Colonic mucosa (tissue), 4 donors: ENCODE measurements at regions not wholly inside any gene's neighbourhood (a gene's known extent, or its start where the extent isn't known, plus 50 kb on each side); places are given as distances from the start of the nearest gene placed in this dataset.

Experiments
- DNase-seq: peaks from one replicate; pipeline ENCODE4 v3.0.0-alpha.2; 2020
- H3K27ac ChIP-seq: fragments of 200-600 bp; one replicate; pipeline ENCODE4 v1.8.0; 2021
- H3K27me3 ChIP-seq: fragments of 200-600 bp; one replicate; pipeline ENCODE4 v1.8.0; 2021
- H3K36me3 ChIP-seq: fragments of 200-600 bp; one replicate; pipeline ENCODE4 v1.8.0; 2021
- H3K4me1 ChIP-seq: fragments of 200-600 bp; one replicate; pipeline ENCODE4 v1.8.0; 2021; ENCODE audit warnings: mild to moderate bottlenecking
- H3K4me3 ChIP-seq: fragments of 200-600 bp; one replicate; pipeline ENCODE4 v1.8.0; 2021
- H3K9ac ChIP-seq, 2 donors: one replicate each; pipeline ENCODE4 v1.7.0; 2013; ENCODE audit warnings: control low read depth in 2 of 2, low read depth in 2 of 2, low read length in 2 of 2
- H3K9me3 ChIP-seq: fragments of 200-600 bp; one replicate; pipeline ENCODE4 v1.8.0; 2021
- CTCF ChIP-seq: fragments of 200-600 bp; IDR thresholded peaks from one replicate; pipeline ENCODE4 v1.8.0; 2022; ENCODE audit warnings: antibody characterized with exemption, mild to moderate bottlenecking
- intact Hi-C: fragments of 100-400 bp; cut with DNase I; formaldehyde crosslinking; loops from one replicate; pipeline ENCODE4 v1.14.1; 2022
- donor health status: healthy.
- donor health status: DM: no; HTN: no; CAD: no.
- donor health status: DM: no; HTN: no; CAD: no.

- intact Hi-C loops, result no loop called here
- no peak overlapping the region for H3K4me3 ChIP-seq
Observed at GRCh38 chr9:38145526-38146053, 76.6 kb upstream of the SHB start.

GRCh38 chr9:38144421-38144820, 75.4 kb upstream of the SHB start:
- no peaks in the 10 kb centered on the region for H3K9me3 ChIP-seq
- H3K4me1 ChIP-seq, result no peaks in the 10 kb centered on the region
- no peaks in the 10 kb centered on the region for H3K36me3 ChIP-seq
- H3K27ac ChIP-seq, result no peak overlapping the region
- no peaks in the 10 kb centered on the region for H3K27me3 ChIP-seq
- H3K4me3 ChIP-seq, result no peak overlapping the region
- H3K9ac ChIP-seq, result no peak overlapping the region
- DNase-seq, result no peak
- no peak for TF ChIP-seq CTCF
- intact Hi-C loops, result no loop called here

More at GRCh38 chr9:38145526-38146053, 76.6 kb upstream of the SHB start:
- Histone ChIP-seq H3K36me3 (no peaks in the 10 kb centered on the region), H3K4me1 (no peaks in the 10 kb centered on the region), H3K9ac (no peak overlapping the region), H3K27ac (no peak overlapping the region), H3K27me3 (no peaks in the 10 kb centered on the region), H3K9me3 (no peaks in the 10 kb centered on the region)
- DNase-seq, result no peak
- no peak for TF ChIP-seq CTCF

GRCh38 chr9:38141746-38142591, 72.9 kb upstream of the SHB start:
- no peaks in the 10 kb centered on the region for H3K4me1 ChIP-seq
- no peaks in the 10 kb centered on the region for H3K9me3 ChIP-seq
- no peaks in the 10 kb centered on the region for H3K36me3 ChIP-seq
- no peak for TF ChIP-seq CTCF
- no peak overlapping the region for H3K27ac ChIP-seq
- DNase-seq, result no peak
- no peaks in the 10 kb centered on the region for H3K27me3 ChIP-seq
- no peak overlapping the region for H3K9ac ChIP-seq
- intact Hi-C loops, result no loop called here
- no peak overlapping the region for H3K4me3 ChIP-seq

- no peaks in the 10 kb centered on the region for H3K36me3 ChIP-seq
- no peak overlapping the region for H3K4me3 ChIP-seq
- TF ChIP-seq CTCF, result no peak
- H3K4me1 ChIP-seq, result no peaks in the 10 kb centered on the region
- no peaks in the 10 kb centered on the region for H3K27me3 ChIP-seq
- no peak overlapping the region for H3K9ac ChIP-seq
- no peak for DNase-seq
- intact Hi-C loops, result no loop called here
- H3K27ac ChIP-seq, result no peak overlapping the region
- no peaks in the 10 kb centered on the region for H3K9me3 ChIP-seq
Observed at GRCh38 chr9:38138276-38138675, 69.2 kb upstream of the SHB start.

GRCh38 chr9:38137342-38137741, 68.3 kb upstream of the SHB start:
- Histone ChIP-seq H3K9me3 (no peaks in the 10 kb centered on the region), H3K27me3 (no peaks in the 10 kb centered on the region), H3K27ac (no peak overlapping the region), H3K9ac (no peak overlapping the region), H3K36me3 (no peaks in the 10 kb centered on the region), H3K4me3 (no peak overlapping the region), H3K4me1 (no peaks in the 10 kb centered on the region)
- TF ChIP-seq CTCF, result no peak
- no peak for DNase-seq
- intact Hi-C loops, result no loop called here
